ENCODE measurements at regions not wholly inside any gene's neighbourhood (a gene's known extent, or its start where the extent isn't known, plus 50 kb on each side); places are given as distances from the start of the nearest gene placed in this dataset.

DNA sequence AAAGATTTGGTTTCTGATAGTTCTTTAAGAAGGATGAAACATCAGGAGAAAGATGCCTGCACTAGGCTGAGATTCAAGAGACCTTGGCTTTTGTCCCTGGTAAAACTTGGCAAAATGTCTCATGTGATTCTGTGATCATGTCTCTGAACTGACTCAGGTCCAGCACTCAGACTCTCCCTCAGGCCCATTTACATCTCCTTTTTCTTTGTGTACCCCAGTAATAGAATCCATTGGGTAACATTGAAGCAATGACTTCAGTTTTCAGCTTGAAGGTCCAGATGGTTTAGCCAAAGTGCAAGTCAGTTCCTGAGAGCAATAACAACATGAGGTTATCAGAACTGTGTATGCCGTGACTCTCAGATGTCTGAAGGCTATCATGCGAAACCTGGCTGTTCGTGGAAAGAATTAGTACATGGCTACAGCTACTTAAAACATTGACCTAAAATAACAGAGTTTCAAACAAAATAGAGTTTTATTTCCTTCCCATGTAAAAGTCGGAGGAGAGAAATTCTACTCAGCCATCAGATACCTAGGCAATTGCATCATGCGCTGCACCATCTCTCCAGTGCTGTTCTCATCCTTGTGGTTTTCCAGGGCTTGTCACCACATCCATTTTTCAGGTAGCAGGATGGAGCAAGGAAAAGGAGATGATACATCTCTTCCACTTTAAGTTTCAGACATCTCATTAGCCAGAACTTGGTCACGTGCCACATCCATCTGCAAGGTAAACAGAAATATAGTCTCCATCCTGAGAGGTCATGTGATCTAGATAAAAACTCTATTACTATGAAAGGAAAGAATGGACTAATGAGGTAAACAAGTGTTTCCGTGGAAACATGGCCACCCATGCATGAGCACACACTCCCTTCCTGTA, 117.3 kb downstream of the POSTN start:
- no peak for TF ChIP-seq CTCF (tag by site-specific recombination; IDR thresholded peaks at IDR 0.05)
- TF ChIP-seq, protein P1, sequence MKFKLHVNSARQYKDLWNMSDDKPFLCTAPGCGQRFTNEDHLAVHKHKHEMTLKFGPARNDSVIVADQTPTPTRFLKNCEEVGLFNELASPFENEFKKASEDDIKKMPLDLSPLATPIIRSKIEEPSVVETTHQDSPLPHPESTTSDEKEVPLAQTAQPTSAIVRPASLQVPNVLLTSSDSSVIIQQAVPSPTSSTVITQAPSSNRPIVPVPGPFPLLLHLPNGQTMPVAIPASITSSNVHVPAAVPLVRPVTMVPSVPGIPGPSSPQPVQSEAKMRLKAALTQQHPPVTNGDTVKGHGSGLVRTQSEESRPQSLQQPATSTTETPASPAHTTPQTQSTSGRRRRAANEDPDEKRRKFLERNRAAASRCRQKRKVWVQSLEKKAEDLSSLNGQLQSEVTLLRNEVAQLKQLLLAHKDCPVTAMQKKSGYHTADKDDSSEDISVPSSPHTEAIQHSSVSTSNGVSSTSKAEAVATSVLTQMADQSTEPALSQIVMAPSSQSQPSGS (tag by site-specific recombination; IDR thresholded peaks at IDR 0.05; ENCODE audit: low read depth): no peak
- TF ChIP-seq ZNF664 (tag by site-specific recombination; IDR thresholded peaks at IDR 0.05): no peak
- TF ChIP-seq ZNF266 (tag by site-specific recombination; IDR thresholded peaks at IDR 0.05; ENCODE audit: low read depth): no peak
- TF ChIP-seq, protein P2, sequence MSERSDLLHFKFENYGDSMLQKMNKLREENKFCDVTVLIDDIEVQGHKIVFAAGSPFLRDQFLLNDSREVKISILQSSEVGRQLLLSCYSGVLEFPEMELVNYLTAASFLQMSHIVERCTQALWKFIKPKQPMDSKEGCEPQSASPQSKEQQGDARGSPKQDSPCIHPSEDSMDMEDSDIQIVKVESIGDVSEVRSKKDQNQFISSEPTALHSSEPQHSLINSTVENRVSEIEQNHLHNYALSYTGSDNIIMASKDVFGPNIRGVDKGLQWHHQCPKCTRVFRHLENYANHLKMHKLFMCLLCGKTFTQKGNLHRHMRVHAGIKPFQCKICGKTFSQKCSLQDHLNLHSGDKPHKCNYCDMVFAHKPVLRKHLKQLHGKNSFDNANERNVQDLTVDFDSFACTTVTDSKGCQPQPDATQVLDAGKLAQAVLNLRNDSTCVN (tag by site-specific recombination; optimal IDR thresholded peaks at IDR 0.05): no peak
- no peak for TF ChIP-seq TRIM28 (IDR thresholded peaks at IDR 0.05; ENCODE audit: borderline replicate concordance, low read length)
- TF ChIP-seq, protein P3, sequence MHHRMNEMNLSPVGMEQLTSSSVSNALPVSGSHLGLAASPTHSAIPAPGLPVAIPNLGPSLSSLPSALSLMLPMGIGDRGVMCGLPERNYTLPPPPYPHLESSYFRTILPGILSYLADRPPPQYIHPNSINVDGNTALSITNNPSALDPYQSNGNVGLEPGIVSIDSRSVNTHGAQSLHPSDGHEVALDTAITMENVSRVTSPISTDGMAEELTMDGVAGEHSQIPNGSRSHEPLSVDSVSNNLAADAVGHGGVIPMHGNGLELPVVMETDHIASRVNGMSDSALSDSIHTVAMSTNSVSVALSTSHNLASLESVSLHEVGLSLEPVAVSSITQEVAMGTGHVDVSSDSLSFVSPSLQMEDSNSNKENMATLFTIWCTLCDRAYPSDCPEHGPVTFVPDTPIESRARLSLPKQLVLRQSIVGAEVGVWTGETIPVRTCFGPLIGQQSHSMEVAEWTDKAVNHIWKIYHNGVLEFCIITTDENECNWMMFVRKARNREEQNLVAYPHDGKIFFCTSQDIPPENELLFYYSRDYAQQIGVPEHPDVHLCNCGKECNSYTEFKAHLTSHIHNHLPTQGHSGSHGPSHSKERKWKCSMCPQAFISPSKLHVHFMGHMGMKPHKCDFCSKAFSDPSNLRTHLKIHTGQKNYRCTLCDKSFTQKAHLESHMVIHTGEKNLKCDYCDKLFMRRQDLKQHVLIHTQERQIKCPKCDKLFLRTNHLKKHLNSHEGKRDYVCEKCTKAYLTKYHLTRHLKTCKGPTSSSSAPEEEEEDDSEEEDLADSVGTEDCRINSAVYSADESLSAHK (tag by site-specific recombination; IDR thresholded peaks at IDR 0.05): no peak
- TF ChIP-seq ZNF707 (tag by site-specific recombination; IDR thresholded peaks at IDR 0.05): no peak
- TF ChIP-seq ZNF324 (tag by site-specific recombination; IDR thresholded peaks at IDR 0.05): no peak
- no peak for TF ChIP-seq ZNF658 (tag by site-specific recombination; IDR thresholded peaks at IDR 0.05)
- TF ChIP-seq YY1 (tag by site-specific recombination; IDR thresholded peaks at IDR 0.05): no peak
- no peak for TF ChIP-seq ZSCAN30 (tag by site-specific recombination; IDR thresholded peaks at IDR 0.05)

All from HEK293 (cell line).